Fibroblast of skin of left quadriceps (primary cell): ENCODE measurements at regions not wholly inside any gene's neighbourhood (a gene's known extent, or its start where the extent isn't known, plus 50 kb on each side); places are given as distances from the start of the nearest gene placed in this dataset.
"Not testable (repeated sequence)": the region's sequence is repeated elsewhere in the genome, so short reads cannot be mapped to it uniquely, and the experiment has no call there.

Source experiments
- DNase-seq, 2 experiments: peaks; one replicate each; pipeline ENCODE4 v3.0.0-alpha.2; 2013; ENCODE audit warnings: low read depth in 2 of 2

GRCh38 chr7:17396692-17397091, 98.2 kb downstream of the AHR start:
- no peak for DNase-seq

- no peak for DNase-seq
Observed at GRCh38 chr7:17401791-17402627, 103.6 kb downstream of the AHR start.

- no peak for DNase-seq
Observed at GRCh38 chr7:17402628-17403278, 104.3 kb downstream of the AHR start.

- no peak for DNase-seq
Observed at GRCh38 chr7:17404006-17404405, 105.6 kb downstream of the AHR start.

- no peak for DNase-seq
Observed at GRCh38 chr7:17405786-17406185, 107.3 kb downstream of the AHR start.

- no peak for DNase-seq
Observed at GRCh38 chr7:17406738-17407137, 108.3 kb downstream of the AHR start.

- no peak for DNase-seq
Observed at GRCh38 chr7:17407229-17407628, 108.8 kb downstream of the AHR start.

GRCh38 chr7:17408245-17408903, 109.9 kb downstream of the AHR start:
- no peak for DNase-seq

- no peak for DNase-seq
Observed at GRCh38 chr7:17408904-17409290, 110.4 kb downstream of the AHR start.

- DNase-seq = no peak
Observed at GRCh38 chr7:17411922-17412321, 113.5 kb downstream of the AHR start.

- no peak for DNase-seq
Observed at GRCh38 chr7:17412883-17413282, 114.4 kb downstream of the AHR start.

- DNase-seq = no peak
Observed at GRCh38 chr7:17415955-17416354, 117.5 kb downstream of the AHR start.

- DNase-seq = not testable (repeated sequence)
Observed at GRCh38 chr7:17420308-17421015, 122.0 kb downstream of the AHR start.

- no peak for DNase-seq
Observed at GRCh38 chr7:17421941-17422340, 123.5 kb downstream of the AHR start.

- peak; percentile 65 for DNase-seq
Observed at GRCh38 chr7:17422966-17423365, 124.5 kb downstream of the AHR start.

GRCh38 chr7:17427924-17428323, 129.5 kb downstream of the AHR start:
- DNase-seq = no peak

- DNase-seq = no peak
Observed at GRCh38 chr7:17429579-17429978, 131.1 kb downstream of the AHR start.

GRCh38 chr7:17432793-17433192, 134.3 kb downstream of the AHR start:
- DNase-seq = no peak

GRCh38 chr7:17434191-17434590, 135.7 kb downstream of the AHR start:
- no peak for DNase-seq

GRCh38 chr7:17434841-17435692, 136.6 kb downstream of the AHR start:
- DNase-seq = no peak

- DNase-seq = no peak
Observed at GRCh38 chr7:17436126-17436525, 137.7 kb downstream of the AHR start.
